ENCODE measurements at regions not wholly inside any gene's neighbourhood (a gene's known extent, or its start where the extent isn't known, plus 50 kb on each side); places are given as distances from the start of the nearest gene placed in this dataset.

GRCh38 chr20:51333446-51333845, 209.1 kb downstream of the NFATC2 start:
- Histone ChIP-seq H3K4me3 (ENCODE audit: low read length) (no peak overlapping the region), H3K27ac (ENCODE audit: low read depth in 1 of 2, low read length in 2 of 2) (no peak overlapping the region), H3K4me1 (ENCODE audit: insufficient read depth, low read length) (peaks cover 6% of the 10 kb centered on the region), H3K36me3 (ENCODE audit: insufficient read depth, low read length) (no peaks in the 10 kb centered on the region), H3K27me3 (ENCODE audit: control insufficient read depth in 1 of 2, insufficient read depth in 2 of 2, low read length in 2 of 2) (peaks cover 0 to under 1% of the 10 kb centered on the region in 2 experiments), H3K9me3 (ENCODE audit: control insufficient read depth in 1 of 2, insufficient read depth in 1 of 2, low read length in 2 of 2) (no peaks in the 10 kb centered on the region)
- Mint-ChIP-seq H3K27me3 (no peaks in the 10 kb centered on the region), H3K36me3 (ENCODE audit: low read depth) (no peaks in the 10 kb centered on the region), H3K4me1 (ENCODE audit: low read depth) (no peaks in the 10 kb centered on the region), H3K4me3 (no peak overlapping the region), H3K27ac (no peak overlapping the region), H3K9me3 (no peaks in the 10 kb centered on the region)
- DNase-seq, result no peak
- CTCF ChIA-PET, result interaction anchor here (1.2 kb wide), 1 partner anchor 31 kb away, joined by 4 read pairs; no protein-coding TSS in a partner anchor
- ATAC-seq (ENCODE audit: poor library complexity), result no peak
- TF ChIP-seq, protein P1, sequence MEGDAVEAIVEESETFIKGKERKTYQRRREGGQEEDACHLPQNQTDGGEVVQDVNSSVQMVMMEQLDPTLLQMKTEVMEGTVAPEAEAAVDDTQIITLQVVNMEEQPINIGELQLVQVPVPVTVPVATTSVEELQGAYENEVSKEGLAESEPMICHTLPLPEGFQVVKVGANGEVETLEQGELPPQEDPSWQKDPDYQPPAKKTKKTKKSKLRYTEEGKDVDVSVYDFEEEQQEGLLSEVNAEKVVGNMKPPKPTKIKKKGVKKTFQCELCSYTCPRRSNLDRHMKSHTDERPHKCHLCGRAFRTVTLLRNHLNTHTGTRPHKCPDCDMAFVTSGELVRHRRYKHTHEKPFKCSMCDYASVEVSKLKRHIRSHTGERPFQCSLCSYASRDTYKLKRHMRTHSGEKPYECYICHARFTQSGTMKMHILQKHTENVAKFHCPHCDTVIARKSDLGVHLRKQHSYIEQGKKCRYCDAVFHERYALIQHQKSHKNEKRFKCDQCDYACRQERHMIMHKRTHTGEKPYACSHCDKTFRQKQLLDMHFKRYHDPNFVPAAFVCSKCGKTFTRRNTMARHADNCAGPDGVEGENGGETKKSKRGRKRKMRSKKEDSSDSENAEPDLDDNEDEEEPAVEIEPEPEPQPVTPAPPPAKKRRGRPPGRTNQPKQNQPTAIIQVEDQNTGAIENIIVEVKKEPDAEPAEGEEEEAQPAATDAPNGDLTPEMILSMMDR (IDR thresholded peaks at IDR 0.05), result no peak
- intact Hi-C loops (cut with DNase I, micrococcal nuclease), result no loop called here
- POLR2A ChIA-PET, result no interaction called here

DNA sequence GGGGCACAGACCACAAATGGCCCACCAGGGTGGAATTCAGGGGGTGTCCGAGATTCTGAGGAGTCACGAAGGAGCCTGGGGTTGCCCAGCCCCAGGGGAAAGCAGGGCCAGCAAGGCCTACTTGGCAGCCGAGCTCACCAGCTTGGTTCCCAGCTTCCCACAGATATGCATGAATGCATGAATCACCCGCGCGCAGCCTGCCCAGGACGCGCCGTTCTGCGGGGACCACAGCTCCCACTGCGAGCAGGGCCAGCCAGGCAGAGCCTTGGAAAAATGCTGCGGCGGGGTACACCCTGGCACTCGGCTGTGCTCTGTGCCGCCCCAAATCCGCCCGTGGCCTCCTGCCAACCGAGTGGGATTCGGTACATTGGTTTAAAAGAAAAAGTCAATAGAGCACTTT, 211.0 kb downstream of the NFATC2 start:
- no peaks in the 10 kb centered on the region for H3K4me1 ChIP-seq (ENCODE audit: insufficient read depth, low read length)
- intact Hi-C loops (cut with DNase I, micrococcal nuclease), result no loop called here
- Mint-ChIP-seq H3K4me3 (no peak overlapping the region), H3K27me3 (peaks cover under 1% of the 10 kb centered on the region), H3K4me1 (ENCODE audit: low read depth) (no peaks in the 10 kb centered on the region), H3K27ac (no peak overlapping the region), H3K9me3 (no peaks in the 10 kb centered on the region), H3K36me3 (ENCODE audit: low read depth) (no peaks in the 10 kb centered on the region)
- ChIA-PET CTCF (no interaction called here), POLR2A (no interaction called here)
- H3K36me3 ChIP-seq (ENCODE audit: insufficient read depth, low read length), result no peaks in the 10 kb centered on the region
- ATAC-seq (ENCODE audit: poor library complexity) (no peak), DNase-seq (no peak)
- H3K9me3 ChIP-seq (ENCODE audit: control insufficient read depth in 1 of 2, insufficient read depth in 1 of 2, low read length in 2 of 2), result no peaks in the 10 kb centered on the region
- TF ChIP-seq, protein P1 (IDR thresholded peaks at IDR 0.05), result no peak
- no peak overlapping the region for H3K27ac ChIP-seq (ENCODE audit: low read depth in 1 of 2, low read length in 2 of 2)
- H3K4me3 ChIP-seq (ENCODE audit: low read length), result no peak overlapping the region
- peaks cover 0 to 6% of the 10 kb centered on the region in 2 experiments for H3K27me3 ChIP-seq (ENCODE audit: control insufficient read depth in 1 of 2, insufficient read depth in 2 of 2, low read length in 2 of 2)

DNA sequence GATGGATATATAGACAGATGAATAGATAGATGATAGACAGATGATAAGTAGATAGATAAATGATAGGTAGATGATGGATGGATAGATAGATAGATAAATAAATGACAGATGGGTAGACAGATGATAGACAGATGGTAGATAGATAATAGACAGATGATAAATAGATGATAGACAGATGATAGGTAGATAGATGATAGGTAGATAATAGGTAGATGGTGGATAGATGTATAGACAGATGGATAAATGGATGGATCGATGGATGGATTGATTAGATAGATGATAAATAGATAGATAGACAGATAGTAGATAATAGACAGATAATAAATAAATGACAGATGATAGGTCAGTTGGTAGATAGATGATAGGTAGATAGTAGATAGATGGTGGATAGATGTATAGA, 212.7 kb downstream of the NFATC2 start:
- Mint-ChIP-seq H3K36me3 (ENCODE audit: low read depth) (no peaks in the 10 kb centered on the region), H3K27me3 (peaks cover 4% of the 10 kb centered on the region), H3K4me3 (no peak overlapping the region), H3K9me3 (no peaks in the 10 kb centered on the region), H3K27ac (no peak overlapping the region), H3K4me1 (ENCODE audit: low read depth) (no peaks in the 10 kb centered on the region)
- H3K9me3 ChIP-seq (ENCODE audit: control insufficient read depth in 1 of 2, insufficient read depth in 1 of 2, low read length in 2 of 2), result peaks cover 0 to 5% of the 10 kb centered on the region in 2 experiments
- intact Hi-C loops (cut with DNase I, micrococcal nuclease), result no loop called here
- ChIA-PET CTCF (no interaction called here), POLR2A (no interaction called here)
- no peak for ATAC-seq (ENCODE audit: poor library complexity)
- peaks cover 0 to 6% of the 10 kb centered on the region in 2 experiments for H3K27me3 ChIP-seq (ENCODE audit: control insufficient read depth in 1 of 2, insufficient read depth in 2 of 2, low read length in 2 of 2)
- H3K27ac ChIP-seq (ENCODE audit: low read depth in 1 of 2, low read length in 2 of 2), result no peak overlapping the region
- H3K4me3 ChIP-seq (ENCODE audit: low read length), result no peak overlapping the region
- H3K36me3 ChIP-seq (ENCODE audit: insufficient read depth, low read length), result no peaks in the 10 kb centered on the region
- TF ChIP-seq, protein P1 (IDR thresholded peaks at IDR 0.05), result no peak
- no peak for DNase-seq
- no peaks in the 10 kb centered on the region for H3K4me1 ChIP-seq (ENCODE audit: insufficient read depth, low read length)
